NCI-H524 (cell line): ENCODE measurements at regions not wholly inside any gene's neighbourhood (a gene's known extent, or its start where the extent isn't known, plus 50 kb on each side); places are given as distances from the start of the nearest gene placed in this dataset.

Experiments used
- DNase-seq, 2 experiments: peaks; one replicate each; lab custom pipeline; 2025; lab: John Stamatoyannopoulos, UW

- DNase-seq = no peak
Observed at GRCh38 chr6:134456226-134456625, 138.3 kb upstream of the SGK1 start.

GRCh38 chr6:134455319-134455718 is 137.4 kb upstream of the SGK1 start:
- no peak for DNase-seq

- no peak for DNase-seq
Observed at GRCh38 chr6:134454794-134455193, 136.9 kb upstream of the SGK1 start.

GRCh38 chr6:134453792-134454510 is 136.0 kb upstream of the SGK1 start:
- no peak for DNase-seq

GRCh38 chr6:134452906-134453305 is 135.0 kb upstream of the SGK1 start:
- no peak for DNase-seq

GRCh38 chr6:134451529-134451928 is 133.6 kb upstream of the SGK1 start:
- no peak for DNase-seq

GRCh38 chr6:134449781-134450180 is 131.9 kb upstream of the SGK1 start:
- no peak for DNase-seq

GRCh38 chr6:134449004-134449403 is 131.1 kb upstream of the SGK1 start:
- DNase-seq = no peak

GRCh38 chr6:134447883-134448387 is 130.0 kb upstream of the SGK1 start:
- DNase-seq = no peak

- DNase-seq = no peak
Observed at GRCh38 chr6:134447423-134447822, 129.5 kb upstream of the SGK1 start.

GRCh38 chr6:134446896-134447295 is 129.0 kb upstream of the SGK1 start:
- no peak for DNase-seq

- DNase-seq = no peak
Observed at GRCh38 chr6:134446218-134446848, 128.4 kb upstream of the SGK1 start.

- DNase-seq = no peak
Observed at GRCh38 chr6:134443009-134443408, 125.1 kb upstream of the SGK1 start.

- DNase-seq = no peak
Observed at GRCh38 chr6:134442073-134442472, 124.2 kb upstream of the SGK1 start.

- no peak for DNase-seq
Observed at GRCh38 chr6:134438837-134439236, 120.9 kb upstream of the SGK1 start.

GRCh38 chr6:134437376-134437775 is 119.5 kb upstream of the SGK1 start:
- no peak for DNase-seq

- no peak for DNase-seq
Observed at GRCh38 chr6:134436950-134437349, 119.0 kb upstream of the SGK1 start.

GRCh38 chr6:134436281-134436815 is 118.4 kb upstream of the SGK1 start:
- DNase-seq = no peak

- DNase-seq = no peak
Observed at GRCh38 chr6:134435814-134436280, 117.9 kb upstream of the SGK1 start.

- DNase-seq = no peak
Observed at GRCh38 chr6:134434019-134434942, 116.4 kb upstream of the SGK1 start.

GRCh38 chr6:134432036-134432435 is 114.1 kb upstream of the SGK1 start:
- no peak for DNase-seq

GRCh38 chr6:134431421-134431859 is 113.5 kb upstream of the SGK1 start:
- no peak for DNase-seq
